Peyer's patch (tissue), 4 donors: ENCODE measurements at regions not wholly inside any gene's neighbourhood (a gene's known extent, or its start where the extent isn't known, plus 50 kb on each side); places are given as distances from the start of the nearest gene placed in this dataset.
"Not testable (repeated sequence)": the region's sequence is repeated elsewhere in the genome, so short reads cannot be mapped to it uniquely, and the experiment has no call there.

Source experiments
- DNase-seq, 3 donors: peaks; one replicate each; pipeline ENCODE4 v3.0.0-alpha.2; 2017 to 2019
- H3K27ac ChIP-seq, 4 donors: fragments of 200-600 bp; sonication (generic); one replicate each; pipeline ENCODE4 v1.5.1; 2016 to 2019
- H3K27me3 ChIP-seq, 2 donors: fragments of 200-600 bp; sonication (generic); one replicate each; pipeline ENCODE4 v1.5.1; 2019
- H3K36me3 ChIP-seq, 3 donors: fragments of 200-600 bp; sonication (generic); one replicate each; pipeline ENCODE4 v1.5.1; 2016 to 2019
- H3K4me1 ChIP-seq, 4 donors: fragments of 200-600 bp; sonication (generic); one replicate each; pipeline ENCODE4 v1.5.1; 2016 to 2019
- H3K4me3 ChIP-seq, 4 donors: fragments of 200-600 bp; sonication (generic); 1 replicate in 3 of 4; 2 replicates in 1 of 4; pipeline ENCODE4 v1.5.1; 2016 to 2019; ENCODE audit warnings: mild to moderate bottlenecking in 1 of 4
- H3K9me3 ChIP-seq, 4 donors: fragments of 200-600 bp; sonication (generic); one replicate each; pipeline ENCODE4 v1.5.1; 2016 to 2019; ENCODE audit warnings: mild to moderate bottlenecking in 1 of 4
- POLR2A ChIP-seq, 2 donors: fragments of 450-650 bp; IDR thresholded peaks; one replicate each; pipeline ENCODE4 v1.5.1; 2017; ENCODE audit warnings: antibody characterized with exemption in 2 of 2, mild to moderate bottlenecking in 2 of 2, moderate library complexity in 2 of 2
- TF ChIP-seq, protein P1 (sequence below), 6 experiments: fragments of 450-650 bp in 4 of 6; fragments of 200-600 bp in 2 of 6; sonication (generic) in 1 of 6; IDR thresholded peaks; one replicate each; pipeline ENCODE4 v1.5.1; 2017 to 2019; ENCODE audit warnings: antibody characterized with exemption in 6 of 6, mild to moderate bottlenecking in 3 of 6, moderate library complexity in 1 of 6

DNA sequence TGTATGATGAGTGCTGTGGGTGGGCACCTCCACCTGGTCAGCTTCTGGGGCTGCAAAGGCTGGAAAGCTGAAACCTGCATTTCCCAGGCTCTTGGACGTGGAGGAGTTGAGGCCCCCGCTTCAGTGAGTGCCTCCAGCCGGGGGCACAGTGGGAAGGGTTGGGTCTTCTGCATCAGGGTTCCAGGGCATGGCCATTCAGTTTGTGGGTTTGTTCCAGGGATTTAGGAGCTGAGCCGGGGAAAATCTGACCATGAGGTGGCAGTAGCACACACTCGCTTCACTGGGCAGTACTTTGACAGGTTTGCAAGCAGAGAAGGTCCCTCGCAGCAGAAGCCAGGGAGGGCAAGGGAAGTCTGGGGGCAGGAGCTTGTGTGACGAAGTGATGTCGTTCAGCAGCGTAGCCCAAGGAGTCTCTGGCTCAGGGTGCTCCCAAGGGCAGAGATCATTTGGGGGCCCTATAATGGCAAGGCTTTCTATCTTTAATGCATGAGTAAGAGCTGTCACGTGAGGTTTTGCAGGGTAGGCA is 69.5 kb upstream of the SULF2 start:
- Histone ChIP-seq H3K27ac (no peak overlapping the region), H3K9me3 (no peaks in the 10 kb centered on the region), H3K4me1 (no peaks in the 10 kb centered on the region), H3K4me3 (no peak overlapping the region), H3K27me3 (no peaks in the 10 kb centered on the region), H3K36me3 (no peaks in the 10 kb centered on the region)
- no peak for TF ChIP-seq POLR2A (IDR thresholded peaks at IDR 0.05)
- TF ChIP-seq, protein P1, sequence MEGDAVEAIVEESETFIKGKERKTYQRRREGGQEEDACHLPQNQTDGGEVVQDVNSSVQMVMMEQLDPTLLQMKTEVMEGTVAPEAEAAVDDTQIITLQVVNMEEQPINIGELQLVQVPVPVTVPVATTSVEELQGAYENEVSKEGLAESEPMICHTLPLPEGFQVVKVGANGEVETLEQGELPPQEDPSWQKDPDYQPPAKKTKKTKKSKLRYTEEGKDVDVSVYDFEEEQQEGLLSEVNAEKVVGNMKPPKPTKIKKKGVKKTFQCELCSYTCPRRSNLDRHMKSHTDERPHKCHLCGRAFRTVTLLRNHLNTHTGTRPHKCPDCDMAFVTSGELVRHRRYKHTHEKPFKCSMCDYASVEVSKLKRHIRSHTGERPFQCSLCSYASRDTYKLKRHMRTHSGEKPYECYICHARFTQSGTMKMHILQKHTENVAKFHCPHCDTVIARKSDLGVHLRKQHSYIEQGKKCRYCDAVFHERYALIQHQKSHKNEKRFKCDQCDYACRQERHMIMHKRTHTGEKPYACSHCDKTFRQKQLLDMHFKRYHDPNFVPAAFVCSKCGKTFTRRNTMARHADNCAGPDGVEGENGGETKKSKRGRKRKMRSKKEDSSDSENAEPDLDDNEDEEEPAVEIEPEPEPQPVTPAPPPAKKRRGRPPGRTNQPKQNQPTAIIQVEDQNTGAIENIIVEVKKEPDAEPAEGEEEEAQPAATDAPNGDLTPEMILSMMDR (IDR thresholded peaks at IDR 0.05), result peak in 2 of 6 experiments; percentile 34 to 41
- no peak for DNase-seq

DNA sequence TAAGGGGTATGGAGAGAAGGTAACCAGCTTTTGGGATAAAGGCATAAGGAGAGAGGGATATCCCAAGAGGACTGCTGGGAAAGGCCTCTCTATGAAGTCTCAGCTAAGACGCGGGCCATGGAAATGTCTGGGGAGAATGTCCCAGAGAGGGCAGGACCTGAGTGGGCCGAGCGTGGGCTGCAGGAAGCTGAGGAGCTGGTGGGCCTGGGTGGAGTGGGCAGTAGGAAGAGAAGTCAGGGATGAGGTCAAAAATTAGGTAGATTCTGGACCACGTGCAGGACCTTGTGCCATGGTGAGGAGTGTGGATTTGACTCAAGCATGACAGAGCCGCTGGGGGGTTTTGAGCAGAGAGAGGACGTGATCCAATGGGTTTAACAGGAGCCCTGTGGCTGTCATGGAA is 66.5 kb upstream of the SULF2 start:
- DNase-seq, result no peak
- Histone ChIP-seq H3K4me3 (no peak overlapping the region), H3K27ac (no peak overlapping the region), H3K27me3 (no peaks in the 10 kb centered on the region), H3K36me3 (no peaks in the 10 kb centered on the region), H3K4me1 (no peaks in the 10 kb centered on the region), H3K9me3 (no peaks in the 10 kb centered on the region)
- TF ChIP-seq, protein P1 (IDR thresholded peaks at IDR 0.05), result no peak
- no peak for TF ChIP-seq POLR2A (IDR thresholded peaks at IDR 0.05)

GRCh38 chr20:47850146-47850545 is 64.9 kb upstream of the SULF2 start:
- TF ChIP-seq, protein P1 (IDR thresholded peaks at IDR 0.05), result no peak
- TF ChIP-seq POLR2A (IDR thresholded peaks at IDR 0.05), result no peak
- H3K9me3 ChIP-seq, result no peaks in the 10 kb centered on the region
- H3K27ac ChIP-seq, result no peak overlapping the region
- DNase-seq, result no peak
- no peak overlapping the region for H3K4me3 ChIP-seq
- no peaks in the 10 kb centered on the region for H3K27me3 ChIP-seq
- H3K36me3 ChIP-seq, result no peaks in the 10 kb centered on the region
- H3K4me1 ChIP-seq, result no peaks in the 10 kb centered on the region

DNA sequence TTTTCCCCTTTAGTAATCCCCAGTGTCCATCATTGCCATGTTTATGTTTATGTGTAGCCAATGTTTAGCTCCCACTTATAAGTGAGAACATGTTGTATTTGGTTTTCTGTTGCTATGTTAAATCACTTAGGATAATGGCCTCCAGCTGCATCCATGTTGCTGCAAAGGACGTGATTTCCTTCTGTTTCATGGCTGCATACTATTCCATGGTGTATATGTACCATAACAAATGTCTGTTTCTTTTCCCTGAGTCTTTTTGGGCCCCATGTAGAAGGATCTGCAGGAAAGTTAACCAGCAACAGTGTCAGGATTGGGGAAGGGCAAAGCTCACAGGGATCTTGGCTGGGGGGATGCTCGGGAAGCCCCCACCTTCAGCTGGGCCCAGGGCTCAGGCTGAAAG is 64.3 kb upstream of the SULF2 start:
- no peaks in the 10 kb centered on the region for H3K4me1 ChIP-seq
- no peak overlapping the region for H3K4me3 ChIP-seq
- H3K36me3 ChIP-seq, result no peaks in the 10 kb centered on the region
- TF ChIP-seq, protein P1 (IDR thresholded peaks at IDR 0.05), result no peak
- no peak for TF ChIP-seq POLR2A (IDR thresholded peaks at IDR 0.05)
- DNase-seq, result no peak
- no peak overlapping the region for H3K27ac ChIP-seq
- no peaks in the 10 kb centered on the region for H3K9me3 ChIP-seq
- H3K27me3 ChIP-seq, result no peaks in the 10 kb centered on the region

DNA sequence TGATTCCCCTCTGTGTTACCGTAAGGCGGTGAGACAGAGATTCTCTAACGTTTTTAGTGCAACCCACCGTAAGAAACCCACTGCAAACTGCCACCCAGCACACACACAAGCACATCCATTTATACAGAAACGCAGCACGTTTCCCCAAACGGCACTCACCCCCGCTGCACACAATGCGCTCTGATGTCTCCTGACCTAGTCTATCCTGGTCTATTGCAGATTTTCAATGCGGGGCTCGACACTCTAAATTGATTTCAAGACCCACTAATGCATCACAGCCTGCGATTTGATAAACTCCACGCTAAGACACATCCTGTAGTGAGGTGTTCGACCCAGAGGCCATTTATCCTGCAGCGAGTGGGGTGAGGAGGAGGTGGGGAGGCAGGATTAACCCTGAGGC is 63.7 kb upstream of the SULF2 start:
- no peak overlapping the region for H3K4me3 ChIP-seq
- H3K27me3 ChIP-seq, result no peaks in the 10 kb centered on the region
- no peaks in the 10 kb centered on the region for H3K9me3 ChIP-seq
- no peak for TF ChIP-seq POLR2A (IDR thresholded peaks at IDR 0.05)
- TF ChIP-seq, protein P1 (IDR thresholded peaks at IDR 0.05), result no peak
- no peak overlapping the region for H3K27ac ChIP-seq
- no peaks in the 10 kb centered on the region for H3K36me3 ChIP-seq
- DNase-seq, result peak in 1 of 3 donors; percentile 22
- no peaks in the 10 kb centered on the region for H3K4me1 ChIP-seq

DNA sequence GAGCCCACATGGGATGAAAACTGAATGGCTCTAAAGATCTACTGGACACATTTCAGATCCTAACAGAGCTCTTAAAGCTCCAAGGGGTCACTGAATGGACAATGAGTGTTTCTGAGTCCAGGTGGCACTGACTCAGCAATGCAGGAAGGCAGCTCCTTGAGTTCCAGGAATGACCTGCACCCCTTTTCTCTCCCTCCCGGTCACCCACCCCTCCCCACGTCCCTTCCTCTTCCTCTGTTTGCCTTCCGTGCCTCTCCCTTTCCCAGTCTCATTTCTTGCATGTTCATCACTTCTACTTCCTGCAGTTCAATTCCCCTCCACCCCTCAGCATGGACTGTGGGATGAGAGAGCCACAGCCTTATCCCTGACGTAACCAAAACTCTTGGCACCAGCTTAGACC is 63.3 kb upstream of the SULF2 start:
- H3K4me3 ChIP-seq, result not testable (repeated sequence)

More for the DNA sequence above, 63.3 kb upstream of the SULF2 start:
- H3K27ac ChIP-seq, H3K4me1 ChIP-seq, H3K27me3 ChIP-seq, H3K36me3 ChIP-seq, H3K9me3 ChIP-seq: not testable (repeated sequence)
- DNase-seq, result peak in 1 of 3 donors; percentile 12
